ENCODE measurements at regions not wholly inside any gene's neighbourhood (a gene's known extent, or its start where the extent isn't known, plus 50 kb on each side); places are given as distances from the start of the nearest gene placed in this dataset.
"Not testable (repeated sequence)": the region's sequence is repeated elsewhere in the genome, so short reads cannot be mapped to it uniquely, and the experiment has no call there.

DNA sequence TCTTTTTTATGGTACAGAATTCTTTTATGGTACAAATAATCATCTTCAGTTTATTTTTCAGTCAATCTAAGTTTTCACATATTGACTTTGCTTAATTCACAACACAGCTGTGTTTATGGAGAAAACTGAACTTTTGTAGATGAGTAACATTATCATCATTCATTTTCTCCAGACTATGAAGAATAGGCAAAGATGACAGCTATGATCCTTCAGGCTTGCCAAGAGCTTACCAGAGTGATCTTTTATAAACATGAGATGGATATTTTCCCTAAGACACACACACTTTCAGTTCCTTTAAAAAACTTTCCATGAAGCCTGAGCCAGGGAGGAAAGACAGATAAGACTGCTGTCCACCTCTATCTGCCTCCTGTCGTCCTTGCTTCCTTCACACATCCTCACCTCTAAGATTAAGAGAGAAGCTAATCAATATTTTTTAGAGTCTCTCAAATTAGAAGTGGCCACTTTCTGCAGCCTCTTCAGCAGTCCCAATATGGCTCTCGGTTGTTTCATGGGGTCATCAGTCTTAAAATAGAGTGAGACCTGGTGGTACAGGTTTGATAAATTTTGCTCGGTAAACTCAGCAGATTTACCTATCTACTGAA lies 108.1 kb upstream of the SLC27A6 start:
- TF ChIP-seq, protein P1, sequence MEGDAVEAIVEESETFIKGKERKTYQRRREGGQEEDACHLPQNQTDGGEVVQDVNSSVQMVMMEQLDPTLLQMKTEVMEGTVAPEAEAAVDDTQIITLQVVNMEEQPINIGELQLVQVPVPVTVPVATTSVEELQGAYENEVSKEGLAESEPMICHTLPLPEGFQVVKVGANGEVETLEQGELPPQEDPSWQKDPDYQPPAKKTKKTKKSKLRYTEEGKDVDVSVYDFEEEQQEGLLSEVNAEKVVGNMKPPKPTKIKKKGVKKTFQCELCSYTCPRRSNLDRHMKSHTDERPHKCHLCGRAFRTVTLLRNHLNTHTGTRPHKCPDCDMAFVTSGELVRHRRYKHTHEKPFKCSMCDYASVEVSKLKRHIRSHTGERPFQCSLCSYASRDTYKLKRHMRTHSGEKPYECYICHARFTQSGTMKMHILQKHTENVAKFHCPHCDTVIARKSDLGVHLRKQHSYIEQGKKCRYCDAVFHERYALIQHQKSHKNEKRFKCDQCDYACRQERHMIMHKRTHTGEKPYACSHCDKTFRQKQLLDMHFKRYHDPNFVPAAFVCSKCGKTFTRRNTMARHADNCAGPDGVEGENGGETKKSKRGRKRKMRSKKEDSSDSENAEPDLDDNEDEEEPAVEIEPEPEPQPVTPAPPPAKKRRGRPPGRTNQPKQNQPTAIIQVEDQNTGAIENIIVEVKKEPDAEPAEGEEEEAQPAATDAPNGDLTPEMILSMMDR (IDR thresholded peaks at IDR 0.05; ENCODE audit: low read length, missing control alignments): no peak
- H3K4me3 ChIP-seq (replicated peaks; ENCODE audit: low read depth, low read length): no peak overlapping the region
- no peak for DNase-seq (ENCODE audit: low read depth)

DNA sequence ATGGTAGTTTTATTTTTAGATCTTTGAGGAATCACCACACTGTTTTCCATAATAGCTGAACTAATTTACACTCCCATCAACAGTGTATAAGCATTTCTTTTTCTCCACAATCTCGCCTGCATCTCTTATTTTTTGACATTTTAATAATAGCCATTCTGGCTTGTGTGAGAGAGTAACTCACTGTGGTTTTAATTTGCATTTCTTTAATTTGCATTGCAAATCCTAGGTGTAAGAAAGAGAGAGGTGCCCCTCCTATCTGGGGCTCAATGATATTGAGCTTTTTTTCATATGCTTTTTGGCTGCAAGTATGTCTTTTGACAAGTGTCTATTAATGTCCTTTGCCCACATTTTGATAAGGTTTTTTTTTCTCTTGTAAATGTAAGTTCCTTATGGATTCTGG lies 106.3 kb upstream of the SLC27A6 start:
- TF ChIP-seq, protein P1 (IDR thresholded peaks at IDR 0.05; ENCODE audit: low read length, missing control alignments): no peak
- H3K4me3 ChIP-seq (replicated peaks; ENCODE audit: low read depth, low read length): no peak overlapping the region
- DNase-seq (ENCODE audit: low read depth): no peak

DNA sequence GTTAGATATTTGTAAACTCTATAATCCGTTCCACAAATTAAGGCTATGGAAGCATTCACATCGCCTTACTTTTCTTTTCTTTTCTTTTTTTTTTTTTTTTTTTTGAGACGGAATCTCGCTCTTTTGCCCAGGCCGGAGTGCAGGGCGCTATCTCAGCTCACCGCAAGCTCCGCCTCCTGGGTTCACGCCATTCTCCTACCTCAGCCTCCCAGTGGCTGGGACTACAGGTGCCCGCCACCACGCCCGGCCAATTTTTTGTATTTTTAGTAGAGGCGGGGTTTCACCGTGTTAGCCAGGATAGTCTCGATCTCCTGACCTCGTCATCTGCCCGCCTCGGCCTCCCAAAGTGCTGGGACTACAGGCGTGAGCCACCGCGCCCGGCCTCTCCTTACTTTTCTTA lies 104.1 kb upstream of the SLC27A6 start:
- not testable (repeated sequence) for H3K4me3 ChIP-seq (replicated peaks; ENCODE audit: low read depth, low read length); DNase-seq (ENCODE audit: low read depth)

DNA sequence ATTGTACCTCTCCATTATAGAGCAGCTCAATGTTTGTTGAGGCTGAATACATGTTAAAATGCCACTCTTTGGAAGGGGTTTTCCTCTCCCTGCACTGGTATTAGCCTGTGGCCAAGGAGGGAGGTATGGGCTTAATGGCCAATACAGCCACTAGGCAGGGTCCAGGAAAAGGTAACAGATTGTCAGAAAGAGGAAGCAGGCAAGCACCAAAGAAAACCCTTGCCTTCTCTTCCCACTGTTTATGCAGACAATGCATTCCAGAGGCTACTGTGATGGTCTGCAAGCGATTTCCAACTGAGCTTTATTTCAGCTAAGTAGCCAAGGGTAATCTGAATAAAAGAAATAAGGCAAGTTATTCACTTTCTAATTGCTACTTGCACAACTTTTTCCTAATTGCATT lies 95.3 kb upstream of the SLC27A6 start:
- DNase-seq (ENCODE audit: low read depth): no peak
- no peak overlapping the region for H3K4me3 ChIP-seq (replicated peaks; ENCODE audit: low read depth, low read length)
- TF ChIP-seq, protein P1 (IDR thresholded peaks at IDR 0.05; ENCODE audit: low read length, missing control alignments): no peak

DNA sequence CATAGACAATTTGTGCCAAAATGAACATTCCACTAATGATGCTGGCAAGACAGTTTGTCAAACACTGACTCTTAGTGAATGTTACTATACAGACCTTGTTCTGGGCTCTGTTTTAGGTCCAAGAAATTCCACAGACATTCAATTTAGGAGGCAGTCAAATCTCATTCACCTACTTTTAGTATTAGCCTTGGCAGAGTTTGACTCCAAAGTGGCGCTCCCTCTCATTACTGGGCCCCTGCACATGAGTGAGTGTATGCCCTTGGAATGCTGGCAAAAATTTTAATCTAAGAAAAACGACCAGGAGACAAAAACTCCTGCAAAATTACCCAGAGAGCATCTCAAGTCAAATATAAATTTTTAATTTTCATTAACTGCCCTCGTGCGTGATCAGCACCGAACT lies 94.9 kb upstream of the SLC27A6 start:
- H3K4me3 ChIP-seq (replicated peaks; ENCODE audit: low read depth, low read length): no peak overlapping the region
- TF ChIP-seq, protein P1 (IDR thresholded peaks at IDR 0.05; ENCODE audit: low read length, missing control alignments): no peak
- DNase-seq (ENCODE audit: low read depth): no peak

DNA sequence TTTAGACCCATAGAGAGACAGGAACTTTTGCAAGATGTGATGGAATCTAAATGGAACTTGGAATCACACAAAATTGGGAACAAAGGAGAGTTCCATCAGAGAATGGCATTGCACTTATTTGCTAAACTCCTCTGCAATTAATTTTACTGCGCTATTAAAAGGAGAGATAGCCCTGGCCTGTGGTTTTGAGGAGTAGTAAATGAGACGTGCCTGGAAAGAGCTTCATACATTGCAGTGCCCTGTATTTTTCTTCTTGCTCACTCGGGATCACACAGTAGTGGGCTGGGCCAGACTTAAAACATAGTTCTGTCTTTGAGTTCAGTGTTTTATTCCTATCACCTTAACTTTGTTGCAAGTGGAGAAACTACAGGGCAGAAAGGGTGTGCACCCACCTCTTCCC lies 94.4 kb upstream of the SLC27A6 start:
- TF ChIP-seq, protein P1 (IDR thresholded peaks at IDR 0.05; ENCODE audit: low read length, missing control alignments): no peak
- no peak overlapping the region for H3K4me3 ChIP-seq (replicated peaks; ENCODE audit: low read depth, low read length)
- DNase-seq (ENCODE audit: low read depth): no peak

DNA sequence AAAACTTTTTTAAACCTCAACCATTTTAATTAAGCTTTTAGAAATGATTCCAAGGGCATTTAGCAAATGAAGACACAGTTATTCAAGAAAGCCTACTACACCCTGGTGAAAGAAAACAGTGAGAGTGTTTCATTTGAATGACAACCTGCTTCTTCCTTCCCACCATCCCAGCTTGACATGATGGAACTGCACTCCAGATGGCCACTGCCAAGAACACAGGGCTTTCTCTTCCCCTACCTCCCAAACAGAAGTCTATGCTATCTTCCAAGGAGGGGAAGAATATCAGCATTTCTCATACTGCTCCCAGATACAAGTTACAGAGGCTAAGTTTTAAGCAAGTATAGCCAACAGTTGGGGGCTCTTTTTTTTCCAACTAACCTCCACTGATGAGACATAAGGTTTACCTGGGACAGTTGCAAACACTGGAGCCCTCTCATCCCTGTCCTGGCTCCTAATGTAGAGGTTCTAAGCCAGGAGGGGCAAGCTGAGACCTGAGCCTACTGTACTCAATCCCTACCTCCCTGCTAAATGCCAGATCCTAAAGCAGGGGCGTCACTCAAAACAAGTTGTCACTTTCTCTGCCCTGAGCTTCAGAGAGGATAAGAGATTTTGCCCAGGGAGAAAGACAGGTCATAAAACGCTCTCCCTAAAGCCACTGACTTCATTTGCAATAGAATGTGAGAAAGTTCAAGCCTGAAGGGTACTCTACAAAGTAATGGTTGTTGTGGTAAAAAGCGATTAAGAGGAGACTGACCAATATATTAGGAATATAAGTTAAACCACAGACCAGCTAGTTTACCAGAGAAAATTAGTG lies 88.5 kb upstream of the SLC27A6 start:
- TF ChIP-seq, protein P1 (IDR thresholded peaks at IDR 0.05; ENCODE audit: low read length, missing control alignments): no peak
- no peak for DNase-seq (ENCODE audit: low read depth)
- H3K4me3 ChIP-seq (replicated peaks; ENCODE audit: low read depth, low read length): no peak overlapping the region
